Activated CD4-positive, alpha-beta memory T cell treated with anti-CD3 and anti-CD28 coated beads for 36 hours (primary cell): ENCODE measurements at regions not wholly inside any gene's neighbourhood (a gene's known extent, or its start where the extent isn't known, plus 50 kb on each side); places are given as distances from the start of the nearest gene placed in this dataset.
"Not testable (repeated sequence)": the region's sequence is repeated elsewhere in the genome, so short reads cannot be mapped to it uniquely, and the experiment has no call there.

Experiments used
- CTCF ChIA-PET: fragments of 350-600 bp; sonication (Branson Sonifier 250); formaldehyde crosslinking; loops from one replicate; lab custom pipeline; 2021; ENCODE audit warnings: antibody characterized with exemption, inconsistent platforms; lab: Charles Lee
- POLR2A ChIA-PET: fragments of 350-600 bp; sonication (Branson Sonifier 250); formaldehyde crosslinking; loops from one replicate; lab custom pipeline; 2021; ENCODE audit warnings: antibody characterized with exemption; lab: Charles Lee
- DNase-seq: peaks from one replicate; pipeline ENCODE4 v3.0.0-alpha.2; 2020
- H3K27ac Mint-ChIP-seq: one replicate; pipeline ENCODE4 v1.8.0; 2021; ENCODE audit warnings: mixed read lengths
- H3K27me3 Mint-ChIP-seq: one replicate; pipeline ENCODE4 v1.8.0; 2021; ENCODE audit warnings: mixed read lengths
- H3K36me3 Mint-ChIP-seq: one replicate; pipeline ENCODE4 v1.8.0; 2021; ENCODE audit warnings: mixed read lengths
- H3K4me1 Mint-ChIP-seq: one replicate; pipeline ENCODE4 v1.8.0; 2021; ENCODE audit warnings: low read depth, mixed read lengths
- H3K4me3 Mint-ChIP-seq: one replicate; pipeline ENCODE4 v1.8.0; 2021; ENCODE audit warnings: mild to moderate bottlenecking, mixed read lengths
- H3K9me3 Mint-ChIP-seq: one replicate; pipeline ENCODE4 v1.8.0; 2021; ENCODE audit warnings: mixed read lengths
- intact Hi-C: fragments of 100-400 bp; cut with micrococcal nuclease; formaldehyde crosslinking; loops from one replicate; pipeline ENCODE4 v1.15.1; 2023

- Mint-ChIP-seq H3K27ac (no peak overlapping the region), H3K27me3 (peaks cover 9% of the 10 kb centered on the region), H3K4me1 (peaks cover 3% of the 10 kb centered on the region), H3K4me3 (no peak overlapping the region), H3K9me3 (no peaks in the 10 kb centered on the region), H3K36me3 (no peaks in the 10 kb centered on the region)
- CTCF ChIA-PET: interaction anchor here (0.7 kb wide), 1 partner anchor 216 kb away, joined by 4 read pairs; no protein-coding TSS in a partner anchor
- intact Hi-C loops: no loop called here
- POLR2A ChIA-PET: no interaction called here
- DNase-seq: no peak
These were observed 80.0 kb upstream of the CHST15 start for GRCh38 chr10:124173298-124173900.

GRCh38 chr10:124172181-124172916, 79.0 kb upstream of the CHST15 start:
- peaks cover 3% of the 10 kb centered on the region for H3K4me1 Mint-ChIP-seq
- H3K27ac Mint-ChIP-seq: no peak overlapping the region
- H3K36me3 Mint-ChIP-seq: no peaks in the 10 kb centered on the region
- intact Hi-C loops: no loop called here
- no peaks in the 10 kb centered on the region for H3K9me3 Mint-ChIP-seq
- DNase-seq: no peak
- ChIA-PET CTCF (no interaction called here), POLR2A (no interaction called here)
- H3K27me3 Mint-ChIP-seq: peaks cover 9% of the 10 kb centered on the region
- no peak overlapping the region for H3K4me3 Mint-ChIP-seq

- Mint-ChIP-seq H3K36me3 (no peaks in the 10 kb centered on the region), H3K27ac (no peak overlapping the region), H3K4me1 (peaks cover 3% of the 10 kb centered on the region), H3K4me3 (no peak overlapping the region), H3K27me3 (peaks cover 7% of the 10 kb centered on the region), H3K9me3 (no peaks in the 10 kb centered on the region)
- DNase-seq: no peak
- intact Hi-C loops: no loop called here
- CTCF ChIA-PET: no interaction called here
- POLR2A ChIA-PET: no interaction called here
These were observed 78.2 kb upstream of the CHST15 start for GRCh38 chr10:124171561-124171960.

GRCh38 chr10:124170631-124171030, 77.2 kb upstream of the CHST15 start:
- intact Hi-C loops: no loop called here
- Mint-ChIP-seq H3K27me3 (peaks cover 5% of the 10 kb centered on the region), H3K27ac (no peak overlapping the region), H3K4me1 (no peaks in the 10 kb centered on the region), H3K9me3 (no peaks in the 10 kb centered on the region), H3K4me3 (no peak overlapping the region), H3K36me3 (no peaks in the 10 kb centered on the region)
- POLR2A ChIA-PET: no interaction called here
- CTCF ChIA-PET: no interaction called here
- DNase-seq: no peak

GRCh38 chr10:124168991-124169802, 75.8 kb upstream of the CHST15 start:
- CTCF ChIA-PET: no interaction called here
- Mint-ChIP-seq H3K4me3 (no peak overlapping the region), H3K27me3 (peaks cover 10% of the 10 kb centered on the region), H3K4me1 (no peaks in the 10 kb centered on the region), H3K27ac (no peak overlapping the region), H3K36me3 (no peaks in the 10 kb centered on the region), H3K9me3 (no peaks in the 10 kb centered on the region)
- POLR2A ChIA-PET: no interaction called here
- intact Hi-C loops: no loop called here
- DNase-seq: no peak

- no peak overlapping the region for H3K27ac Mint-ChIP-seq
- peaks cover 7% of the 10 kb centered on the region for H3K27me3 Mint-ChIP-seq
- POLR2A ChIA-PET: no interaction called here
- H3K4me3 Mint-ChIP-seq: no peak overlapping the region
- DNase-seq: no peak
- CTCF ChIA-PET: no interaction called here
- no peaks in the 10 kb centered on the region for H3K9me3 Mint-ChIP-seq
- H3K36me3 Mint-ChIP-seq: no peaks in the 10 kb centered on the region
- no peaks in the 10 kb centered on the region for H3K4me1 Mint-ChIP-seq
- intact Hi-C loops: no loop called here
These were observed 75.2 kb upstream of the CHST15 start for GRCh38 chr10:124168581-124168980.

- H3K36me3 Mint-ChIP-seq, H3K27ac Mint-ChIP-seq, CTCF ChIA-PET, H3K4me1 Mint-ChIP-seq, H3K9me3 Mint-ChIP-seq, intact Hi-C loops, H3K27me3 Mint-ChIP-seq, DNase-seq, POLR2A ChIA-PET, H3K4me3 Mint-ChIP-seq: not testable (repeated sequence)
These were observed 74.5 kb upstream of the CHST15 start for GRCh38 chr10:124167925-124168324.

- intact Hi-C loops: no loop called here
- peaks cover 12% of the 10 kb centered on the region for H3K27me3 Mint-ChIP-seq
- ChIA-PET CTCF (no interaction called here), POLR2A (no interaction called here)
- H3K4me3 Mint-ChIP-seq: no peak overlapping the region
- H3K4me1 Mint-ChIP-seq: no peaks in the 10 kb centered on the region
- no peak for DNase-seq
- no peak overlapping the region for H3K27ac Mint-ChIP-seq
- H3K9me3 Mint-ChIP-seq: no peaks in the 10 kb centered on the region
- H3K36me3 Mint-ChIP-seq: no peaks in the 10 kb centered on the region
These were observed 73.2 kb upstream of the CHST15 start for GRCh38 chr10:124166431-124167125.

- Mint-ChIP-seq H3K4me1 (no peaks in the 10 kb centered on the region), H3K27me3 (peaks cover 16% of the 10 kb centered on the region), H3K27ac (no peak overlapping the region), H3K4me3 (no peak overlapping the region), H3K36me3 (no peaks in the 10 kb centered on the region), H3K9me3 (no peaks in the 10 kb centered on the region)
- ChIA-PET CTCF (no interaction called here), POLR2A (no interaction called here)
- intact Hi-C loops: no loop called here
- no peak for DNase-seq
These were observed 72.4 kb upstream of the CHST15 start for GRCh38 chr10:124165827-124166226.

GRCh38 chr10:124165311-124165710, 71.9 kb upstream of the CHST15 start:
- DNase-seq: no peak
- CTCF ChIA-PET: no interaction called here
- intact Hi-C loops: no loop called here
- Mint-ChIP-seq H3K36me3 (no peaks in the 10 kb centered on the region), H3K4me3 (no peak overlapping the region), H3K27ac (no peak overlapping the region), H3K27me3 (peaks cover 16% of the 10 kb centered on the region), H3K9me3 (no peaks in the 10 kb centered on the region), H3K4me1 (no peaks in the 10 kb centered on the region)
- POLR2A ChIA-PET: no interaction called here

GRCh38 chr10:124164264-124164663, 70.9 kb upstream of the CHST15 start:
- H3K36me3 Mint-ChIP-seq: no peaks in the 10 kb centered on the region
- peaks cover 19% of the 10 kb centered on the region for H3K27me3 Mint-ChIP-seq
- no peak for DNase-seq
- intact Hi-C loops: no loop called here
- H3K4me1 Mint-ChIP-seq: no peaks in the 10 kb centered on the region
- CTCF ChIA-PET: no interaction called here
- no peak overlapping the region for H3K27ac Mint-ChIP-seq
- POLR2A ChIA-PET: no interaction called here
- H3K4me3 Mint-ChIP-seq: no peak overlapping the region
- H3K9me3 Mint-ChIP-seq: no peaks in the 10 kb centered on the region

GRCh38 chr10:124162774-124163354, 69.5 kb upstream of the CHST15 start:
- intact Hi-C loops: no loop called here
- no peaks in the 10 kb centered on the region for H3K4me1 Mint-ChIP-seq
- ChIA-PET POLR2A (no interaction called here), CTCF (no interaction called here)
- H3K27me3 Mint-ChIP-seq: peaks cover 19% of the 10 kb centered on the region
- H3K27ac Mint-ChIP-seq: no peak overlapping the region
- DNase-seq: no peak
- H3K4me3 Mint-ChIP-seq: no peak overlapping the region
- H3K36me3 Mint-ChIP-seq: no peaks in the 10 kb centered on the region
- peaks cover under 1% of the 10 kb centered on the region for H3K9me3 Mint-ChIP-seq
